ENCODE measurements at regions not wholly inside any gene's neighbourhood (a gene's known extent, or its start where the extent isn't known, plus 50 kb on each side); places are given as distances from the start of the nearest gene placed in this dataset.

GRCh38 chr4:152037435-152037834 is 276.6 kb upstream of the GATB start:
- DNase-seq (no peak), ATAC-seq (no peak)
- Histone ChIP-seq H3K4me1 (peaks cover 0 to 27% (median 7%) of the 10 kb centered on the region in 9 donors), H3K9me3 (no peaks in the 10 kb centered on the region), H3K27ac (peak overlapping the region; percentile 74 to 95 (median 89)), H3K27me3 (no peaks in the 10 kb centered on the region), H3K4me3 (no peak overlapping the region), H3K36me3 (no peaks in the 10 kb centered on the region)
- no peak for TF ChIP-seq CTCF (IDR thresholded peaks at IDR 0.05)
- WGBS, 2 donors: 93 to 100% methylated on average over 1 of the region's 1 CpG
- intact Hi-C loops (cut with DNase I): loop anchor here in 6 of 10 donors (5.0 to 10.0 kb wide), 5 partner anchors 55 to 350 kb away; no protein-coding TSS in a partner anchor

GRCh38 chr4:152033621-152034020 is 272.8 kb upstream of the GATB start:
- 49 to 55% methylated on average over 6 of the region's 6 CpGs for WGBS, 2 donors
- TF ChIP-seq CTCF (IDR thresholded peaks at IDR 0.05): no peak
- Histone ChIP-seq H3K9me3 (no peaks in the 10 kb centered on the region), H3K27me3 (no peaks in the 10 kb centered on the region), H3K27ac (peak overlapping the region in 9 of 10 donors; percentile 34 to 74 (median 55)), H3K36me3 (no peaks in the 10 kb centered on the region), H3K4me1 (peaks cover 0 to 24% (median 5%) of the 10 kb centered on the region in 9 donors), H3K4me3 (no peak overlapping the region)
- ATAC-seq: peak in 1 of 8 donors; percentile 29
- intact Hi-C loops (cut with DNase I): loop anchor here in 4 of 10 donors (2.0 to 10.0 kb wide), 4 partner anchors 71 to 341 kb away; no protein-coding TSS in a partner anchor
- DNase-seq: no peak

GRCh38 chr4:152032722-152033131 is 271.9 kb upstream of the GATB start:
- no peak for TF ChIP-seq CTCF (IDR thresholded peaks at IDR 0.05)
- intact Hi-C loops (cut with DNase I): loop anchor here in 4 of 10 donors (2.0 to 10.0 kb wide), 4 partner anchors 70 to 342 kb away; no protein-coding TSS in a partner anchor
- DNase-seq (no peak), ATAC-seq (peak in 6 of 8 donors; percentile 48 to 91 (median 54))
- 36 to 60% methylated on average over 1 of the region's 1 CpG for WGBS, 2 donors
- no peaks in the 10 kb centered on the region for H3K27me3 ChIP-seq
- no peaks in the 10 kb centered on the region for H3K36me3 ChIP-seq
- H3K4me3 ChIP-seq: no peak overlapping the region
- H3K4me1 ChIP-seq: peaks cover 0 to 18% (median 4%) of the 10 kb centered on the region in 9 donors
- H3K9me3 ChIP-seq: no peaks in the 10 kb centered on the region
- peak overlapping the region in 9 of 10 donors; percentile 34 to 74 (median 55) for H3K27ac ChIP-seq

GRCh38 chr4:152029631-152030030 is 268.8 kb upstream of the GATB start:
- Histone ChIP-seq H3K27me3 (no peaks in the 10 kb centered on the region), H3K4me3 (no peak overlapping the region), H3K27ac (no peak overlapping the region), H3K36me3 (no peaks in the 10 kb centered on the region), H3K4me1 (peaks cover 0 to 15% (median 4%) of the 10 kb centered on the region in 9 donors), H3K9me3 (no peaks in the 10 kb centered on the region)
- 90 to 91% methylated on average over 6 of the region's 6 CpGs for WGBS, 2 donors
- ATAC-seq (no peak), DNase-seq (no peak)
- intact Hi-C loops (cut with DNase I): loop anchor here in 4 of 10 donors (5.0 to 10.0 kb wide), 4 partner anchors 67 to 345 kb away; no protein-coding TSS in a partner anchor
- TF ChIP-seq CTCF (IDR thresholded peaks at IDR 0.05): no peak

Data from heart right ventricle (tissue), 16 donors.